ENCODE measurements at regions not wholly inside any gene's neighbourhood (a gene's known extent, or its start where the extent isn't known, plus 50 kb on each side); places are given as distances from the start of the nearest gene placed in this dataset.

DNA sequence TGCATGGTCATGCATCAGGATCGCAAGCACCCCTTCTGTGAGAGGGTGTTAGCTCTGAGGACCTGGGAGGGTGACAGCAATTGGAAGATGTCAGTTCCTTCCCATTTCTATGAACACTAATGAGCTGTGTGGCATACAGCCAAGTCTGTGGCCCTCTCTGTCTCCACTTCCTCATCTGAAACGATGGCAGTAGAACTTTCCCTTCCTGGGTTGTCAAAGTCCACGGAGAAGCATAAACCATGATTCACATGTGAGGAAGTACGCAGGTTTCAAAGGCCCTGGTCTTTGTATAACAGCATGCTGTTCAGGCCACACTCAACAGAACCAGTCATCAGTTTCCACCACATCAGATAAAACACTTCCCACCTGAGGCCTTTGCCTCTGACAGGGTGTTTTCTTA is 167.4 kb upstream of the RAB6C start:
- H3K4me3 ChIP-seq (ENCODE audit: low read depth, low read length) = no peak overlapping the region
- H3K4me1 ChIP-seq (ENCODE audit: control insufficient read depth, insufficient read depth, low read length, unreplicated experiment) = no peaks in the 10 kb centered on the region
- no peaks in the 10 kb centered on the region for H3K27me3 ChIP-seq (ENCODE audit: insufficient read depth, low read length)
- no peak overlapping the region for H2AFZ ChIP-seq (ENCODE audit: low read length, unreplicated experiment)
- H3K36me3 ChIP-seq (ENCODE audit: insufficient read depth, low read length) = no peaks in the 10 kb centered on the region
- no peaks in the 10 kb centered on the region for H3K79me2 ChIP-seq (ENCODE audit: control insufficient read depth, insufficient read depth, low read length, unreplicated experiment)
- H3K27ac ChIP-seq (ENCODE audit: low read depth, low read length) = no peak overlapping the region

DNA sequence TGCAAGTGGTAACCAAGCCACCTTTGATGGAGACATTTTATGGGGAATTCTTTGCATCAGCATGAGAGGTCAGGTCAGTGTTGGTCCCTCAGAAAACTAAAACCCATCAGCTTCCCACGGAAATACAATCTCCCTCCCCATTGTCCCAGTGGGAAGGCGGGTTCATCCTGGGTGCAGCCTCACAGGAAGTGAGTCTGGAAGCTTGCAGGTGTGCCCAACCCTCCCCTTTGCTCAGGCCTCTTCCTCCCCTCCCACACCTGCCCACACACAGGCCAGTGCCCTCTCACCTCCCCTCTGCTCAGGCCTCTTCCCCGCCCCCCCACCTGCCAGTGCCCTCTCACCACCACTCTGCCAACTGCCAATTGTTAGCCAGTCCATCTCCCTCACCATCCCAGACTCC is 166.8 kb upstream of the RAB6C start:
- Histone ChIP-seq H3K4me3 (ENCODE audit: low read depth, low read length) (no peak overlapping the region), H3K27me3 (ENCODE audit: insufficient read depth, low read length) (no peaks in the 10 kb centered on the region), H3K36me3 (ENCODE audit: insufficient read depth, low read length) (no peaks in the 10 kb centered on the region), H2AFZ (ENCODE audit: low read length, unreplicated experiment) (no peak overlapping the region), H3K79me2 (ENCODE audit: control insufficient read depth, insufficient read depth, low read length, unreplicated experiment) (no peaks in the 10 kb centered on the region), H3K4me1 (ENCODE audit: control insufficient read depth, insufficient read depth, low read length, unreplicated experiment) (no peaks in the 10 kb centered on the region), H3K27ac (ENCODE audit: low read depth, low read length) (no peak overlapping the region)

DNA sequence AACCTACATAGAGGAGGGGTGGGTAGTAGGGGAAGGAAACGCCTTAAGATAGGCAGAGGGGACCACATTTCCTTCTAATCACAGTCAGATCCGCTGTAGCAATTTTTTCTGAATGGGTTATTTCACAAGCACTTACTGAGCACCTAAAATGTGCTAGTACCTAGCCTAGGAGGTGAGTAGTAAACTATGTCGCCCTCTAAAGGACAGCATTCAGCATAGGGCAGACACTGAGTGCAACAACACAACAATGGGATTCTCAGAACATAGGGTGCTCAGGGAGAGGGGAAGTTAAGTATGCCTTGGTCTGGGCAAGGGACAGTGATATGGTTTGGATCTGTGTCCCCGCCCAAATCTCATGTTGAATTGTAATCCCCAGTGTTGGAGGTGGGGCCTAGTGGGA is 166.1 kb upstream of the RAB6C start:
- no peaks in the 10 kb centered on the region for H3K79me2 ChIP-seq (ENCODE audit: control insufficient read depth, insufficient read depth, low read length, unreplicated experiment)
- no peak overlapping the region for H3K4me3 ChIP-seq (ENCODE audit: low read depth, low read length)
- H3K27ac ChIP-seq (ENCODE audit: low read depth, low read length) = no peak overlapping the region
- no peak overlapping the region for H2AFZ ChIP-seq (ENCODE audit: low read length, unreplicated experiment)
- H3K36me3 ChIP-seq (ENCODE audit: insufficient read depth, low read length) = no peaks in the 10 kb centered on the region
- no peaks in the 10 kb centered on the region for H3K27me3 ChIP-seq (ENCODE audit: insufficient read depth, low read length)
- H3K4me1 ChIP-seq (ENCODE audit: control insufficient read depth, insufficient read depth, low read length, unreplicated experiment) = no peaks in the 10 kb centered on the region

DNA sequence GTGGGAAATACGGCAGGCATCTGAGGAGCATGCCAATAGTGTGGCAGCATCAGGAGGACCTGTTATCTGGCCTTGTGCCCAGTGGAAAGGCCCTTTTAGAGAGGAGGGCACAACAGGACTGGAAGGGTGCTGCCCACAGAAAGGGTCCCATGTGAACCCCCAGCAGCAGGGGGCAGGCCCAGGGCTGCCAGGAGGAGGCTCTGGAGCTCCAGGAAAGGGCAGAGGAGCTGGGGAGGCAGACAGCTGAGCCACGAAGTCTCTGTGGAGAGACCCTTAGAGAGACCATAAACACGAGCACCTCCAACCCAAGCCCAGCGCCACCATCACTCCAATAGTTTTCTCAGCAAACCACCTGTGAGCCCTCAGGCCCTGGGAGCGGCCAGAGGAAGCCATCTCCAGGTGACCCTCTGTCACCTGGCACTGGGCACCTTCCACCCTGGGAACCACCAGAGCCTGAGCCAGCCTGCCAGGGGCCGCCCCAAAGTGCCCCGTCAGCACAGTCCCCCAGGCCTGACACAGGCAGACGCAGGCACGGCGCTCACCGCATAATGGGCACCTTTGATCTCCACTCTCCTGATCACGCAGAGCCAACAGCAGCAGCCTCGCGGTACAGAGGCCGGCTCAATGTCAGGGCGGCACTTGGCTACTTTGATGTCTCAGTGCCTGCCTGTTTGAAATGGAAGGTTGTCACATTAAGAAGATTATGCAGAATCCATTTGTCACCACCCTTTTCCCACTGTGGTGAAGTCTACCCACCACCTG is 162.5 kb upstream of the RAB6C start:
- H2AFZ ChIP-seq (ENCODE audit: low read length, unreplicated experiment) = no peak overlapping the region
- no peaks in the 10 kb centered on the region for H3K27me3 ChIP-seq (ENCODE audit: insufficient read depth, low read length)
- no peak overlapping the region for H3K4me3 ChIP-seq (ENCODE audit: low read depth, low read length)
- H3K27ac ChIP-seq (ENCODE audit: low read depth, low read length) = no peak overlapping the region
- H3K36me3 ChIP-seq (ENCODE audit: insufficient read depth, low read length) = no peaks in the 10 kb centered on the region
- H3K4me1 ChIP-seq (ENCODE audit: control insufficient read depth, insufficient read depth, low read length, unreplicated experiment) = no peaks in the 10 kb centered on the region
- H3K79me2 ChIP-seq (ENCODE audit: control insufficient read depth, insufficient read depth, low read length, unreplicated experiment) = no peaks in the 10 kb centered on the region

DNA sequence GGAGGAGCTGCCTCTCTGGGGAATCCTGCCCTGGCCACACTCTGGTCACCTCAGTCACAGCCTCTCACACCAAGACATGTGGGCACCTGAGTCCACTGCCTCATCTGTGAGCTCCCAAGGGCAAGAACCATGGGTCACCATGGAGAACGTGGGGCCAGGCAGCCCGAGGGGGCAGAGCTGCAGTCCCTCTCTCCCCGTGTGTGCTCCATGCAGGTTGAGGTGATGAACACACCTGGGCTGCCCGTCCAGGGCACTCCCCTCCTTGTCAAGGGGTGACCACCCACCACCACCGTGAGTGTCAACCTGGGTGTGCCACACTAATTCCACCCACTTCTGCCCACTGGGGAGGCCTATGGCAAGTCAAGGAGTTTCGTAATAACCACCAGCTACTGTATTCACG is 159.6 kb upstream of the RAB6C start:
- Histone ChIP-seq H3K27ac (ENCODE audit: low read depth, low read length) (no peak overlapping the region), H3K4me3 (ENCODE audit: low read depth, low read length) (no peak overlapping the region), H2AFZ (ENCODE audit: low read length, unreplicated experiment) (no peak overlapping the region), H3K27me3 (ENCODE audit: insufficient read depth, low read length) (no peaks in the 10 kb centered on the region), H3K79me2 (ENCODE audit: control insufficient read depth, insufficient read depth, low read length, unreplicated experiment) (no peaks in the 10 kb centered on the region), H3K4me1 (ENCODE audit: control insufficient read depth, insufficient read depth, low read length, unreplicated experiment) (no peaks in the 10 kb centered on the region), H3K36me3 (ENCODE audit: insufficient read depth, low read length) (no peaks in the 10 kb centered on the region)

DNA sequence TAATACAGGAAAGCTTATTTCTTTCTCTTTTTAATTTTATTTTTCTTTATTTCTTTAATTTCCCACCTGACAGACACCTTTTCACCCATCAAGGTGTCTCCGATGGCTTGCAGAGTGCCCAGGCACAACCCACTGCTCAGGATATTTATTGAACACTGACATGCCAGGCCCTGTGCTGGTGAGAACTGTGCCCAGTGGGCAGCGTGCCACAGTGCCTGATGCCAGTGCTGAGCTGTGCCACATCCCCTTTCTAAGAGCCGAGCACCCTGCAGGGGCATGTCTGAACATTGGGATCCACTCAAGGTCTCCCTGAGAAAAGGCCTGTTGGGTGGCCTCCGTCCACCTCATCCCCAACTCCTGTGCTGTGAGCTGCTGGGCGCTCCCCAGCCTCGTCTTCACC is 158.6 kb upstream of the RAB6C start:
- no peaks in the 10 kb centered on the region for H3K4me1 ChIP-seq (ENCODE audit: control insufficient read depth, insufficient read depth, low read length, unreplicated experiment)
- no peak overlapping the region for H3K27ac ChIP-seq (ENCODE audit: low read depth, low read length)
- no peak overlapping the region for H2AFZ ChIP-seq (ENCODE audit: low read length, unreplicated experiment)
- no peaks in the 10 kb centered on the region for H3K36me3 ChIP-seq (ENCODE audit: insufficient read depth, low read length)
- no peak overlapping the region for H3K4me3 ChIP-seq (ENCODE audit: low read depth, low read length)
- H3K27me3 ChIP-seq (ENCODE audit: insufficient read depth, low read length) = no peaks in the 10 kb centered on the region
- H3K79me2 ChIP-seq (ENCODE audit: control insufficient read depth, insufficient read depth, low read length, unreplicated experiment) = no peaks in the 10 kb centered on the region

DNA sequence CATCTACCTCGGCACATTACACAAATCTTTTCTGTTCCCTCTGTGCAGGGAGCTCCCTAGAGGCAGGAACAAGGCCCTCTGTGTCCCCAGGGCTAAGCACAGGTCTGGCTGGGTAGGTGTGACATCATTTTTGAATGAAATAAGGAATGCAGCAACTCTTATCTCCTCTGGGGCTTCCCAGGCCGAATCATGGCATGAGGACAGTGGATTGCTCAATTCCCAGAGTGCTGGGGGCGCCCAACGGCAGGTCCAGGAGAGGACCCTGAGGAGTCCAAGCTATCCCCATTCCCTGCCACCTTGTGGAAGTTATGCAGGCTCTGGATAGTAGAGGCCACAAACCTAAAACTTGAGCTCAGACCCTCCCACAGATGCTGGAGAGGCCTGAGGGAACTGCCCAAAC is 158.0 kb upstream of the RAB6C start:
- H2AFZ ChIP-seq (ENCODE audit: low read length, unreplicated experiment) = no peak overlapping the region

DNA sequence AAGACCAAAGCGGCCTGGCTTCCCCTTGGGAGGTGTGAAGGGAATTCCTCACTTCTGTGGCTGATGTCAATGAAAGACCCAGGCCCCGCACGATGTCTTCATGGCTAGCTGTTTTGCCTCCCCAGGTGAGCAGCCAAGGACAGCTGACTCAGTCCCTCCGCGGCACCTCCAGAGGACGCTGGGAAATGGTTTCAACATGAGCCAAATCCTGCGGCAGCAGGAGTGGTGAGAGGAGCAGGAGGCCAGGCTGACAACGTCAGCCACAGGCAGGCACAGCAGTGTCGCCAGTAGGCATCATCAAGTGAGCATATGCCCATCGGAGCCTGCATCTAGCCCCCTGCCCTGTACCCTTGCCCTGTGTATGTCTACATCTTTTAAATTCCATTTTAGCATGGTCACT is 156.4 kb upstream of the RAB6C start:
- H3K4me1 ChIP-seq (ENCODE audit: control insufficient read depth, insufficient read depth, low read length, unreplicated experiment) = no peaks in the 10 kb centered on the region
- H3K27ac ChIP-seq (ENCODE audit: low read depth, low read length) = no peak overlapping the region
- H2AFZ ChIP-seq (ENCODE audit: low read length, unreplicated experiment) = no peak overlapping the region
- H3K79me2 ChIP-seq (ENCODE audit: control insufficient read depth, insufficient read depth, low read length, unreplicated experiment) = no peaks in the 10 kb centered on the region
- H3K36me3 ChIP-seq (ENCODE audit: insufficient read depth, low read length) = no peaks in the 10 kb centered on the region
- H3K4me3 ChIP-seq (ENCODE audit: low read depth, low read length) = no peak overlapping the region
- H3K27me3 ChIP-seq (ENCODE audit: insufficient read depth, low read length) = no peaks in the 10 kb centered on the region

More for the DNA sequence above, 158.0 kb upstream of the RAB6C start:
- Histone ChIP-seq H3K27me3 (ENCODE audit: insufficient read depth, low read length) (no peaks in the 10 kb centered on the region), H3K4me1 (ENCODE audit: control insufficient read depth, insufficient read depth, low read length, unreplicated experiment) (no peaks in the 10 kb centered on the region), H3K79me2 (ENCODE audit: control insufficient read depth, insufficient read depth, low read length, unreplicated experiment) (no peaks in the 10 kb centered on the region), H3K4me3 (ENCODE audit: low read depth, low read length) (no peak overlapping the region), H3K36me3 (ENCODE audit: insufficient read depth, low read length) (no peaks in the 10 kb centered on the region), H3K27ac (ENCODE audit: low read depth, low read length) (no peak overlapping the region)

DNA sequence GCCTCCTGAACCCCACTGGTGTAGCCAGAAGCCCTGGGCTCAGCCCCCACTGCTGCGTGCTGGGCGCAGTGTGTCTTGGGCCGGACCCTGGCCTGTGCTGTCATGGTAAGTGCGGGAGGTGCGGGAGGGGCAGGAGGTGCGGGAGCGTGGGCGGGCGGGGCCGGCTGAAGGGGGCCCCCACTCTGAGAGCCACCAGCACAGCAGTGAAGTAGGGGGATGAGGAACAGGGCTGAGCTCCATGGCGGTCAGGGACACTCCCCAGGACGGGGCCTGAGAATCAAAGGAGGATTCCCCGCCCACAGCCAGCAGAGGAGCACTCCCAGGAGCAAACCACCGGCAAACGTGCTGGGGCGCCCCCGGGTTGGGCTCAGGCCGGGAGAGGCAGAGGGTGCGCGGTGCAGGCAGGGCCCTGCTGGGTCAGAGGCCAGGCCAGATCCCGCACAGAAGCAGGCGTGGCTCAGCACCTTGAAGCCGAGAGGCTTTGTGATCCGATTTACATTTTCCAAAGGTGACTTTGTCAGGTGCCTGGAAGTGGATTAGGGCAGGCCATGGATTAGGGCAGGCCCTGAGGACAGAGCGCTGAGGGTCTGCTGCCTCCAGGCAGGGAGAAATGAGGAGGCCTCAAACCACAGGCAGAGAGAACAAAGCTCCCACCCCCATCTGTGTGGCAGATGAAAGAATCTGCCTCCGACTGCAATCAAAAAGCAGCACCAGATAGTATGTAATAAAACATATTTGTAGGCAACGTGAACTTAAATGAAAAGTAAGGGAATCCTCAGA is 152.0 kb upstream of the RAB6C start:
- Histone ChIP-seq H3K4me3 (ENCODE audit: low read depth, low read length) (no peak overlapping the region), H3K27me3 (ENCODE audit: insufficient read depth, low read length) (no peaks in the 10 kb centered on the region), H3K4me1 (ENCODE audit: control insufficient read depth, insufficient read depth, low read length, unreplicated experiment) (no peaks in the 10 kb centered on the region), H3K27ac (ENCODE audit: low read depth, low read length) (no peak overlapping the region), H3K36me3 (ENCODE audit: insufficient read depth, low read length) (no peaks in the 10 kb centered on the region), H2AFZ (ENCODE audit: low read length, unreplicated experiment) (no peak overlapping the region), H3K79me2 (ENCODE audit: control insufficient read depth, insufficient read depth, low read length, unreplicated experiment) (no peaks in the 10 kb centered on the region)

DNA sequence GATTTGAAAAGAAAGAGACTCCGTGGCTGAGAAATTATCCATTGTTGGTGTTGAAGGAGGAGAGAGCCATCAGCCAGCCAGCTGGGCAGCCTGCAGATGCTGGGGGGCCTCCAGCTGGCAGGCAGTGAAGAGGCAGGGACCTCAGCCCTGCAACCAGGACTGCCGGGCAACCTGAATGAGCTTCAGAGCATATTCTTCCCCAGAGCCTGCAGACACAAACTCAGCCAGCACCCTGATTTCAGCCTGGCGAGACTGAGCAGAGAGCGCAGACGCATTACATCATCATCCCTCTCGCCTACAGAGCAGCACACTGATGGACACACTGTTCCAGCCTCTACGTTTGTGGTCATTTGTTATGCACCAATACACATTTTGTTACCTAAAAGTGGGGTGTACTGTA is 150.7 kb upstream of the RAB6C start:
- H3K4me1 ChIP-seq (ENCODE audit: control insufficient read depth, insufficient read depth, low read length, unreplicated experiment) = no peaks in the 10 kb centered on the region
- H3K27me3 ChIP-seq (ENCODE audit: insufficient read depth, low read length) = no peaks in the 10 kb centered on the region
- no peak overlapping the region for H3K27ac ChIP-seq (ENCODE audit: low read depth, low read length)
- H2AFZ ChIP-seq (ENCODE audit: low read length, unreplicated experiment) = no peak overlapping the region
- no peak overlapping the region for H3K4me3 ChIP-seq (ENCODE audit: low read depth, low read length)
- H3K36me3 ChIP-seq (ENCODE audit: insufficient read depth, low read length) = no peaks in the 10 kb centered on the region
- H3K79me2 ChIP-seq (ENCODE audit: control insufficient read depth, insufficient read depth, low read length, unreplicated experiment) = no peaks in the 10 kb centered on the region

DNA sequence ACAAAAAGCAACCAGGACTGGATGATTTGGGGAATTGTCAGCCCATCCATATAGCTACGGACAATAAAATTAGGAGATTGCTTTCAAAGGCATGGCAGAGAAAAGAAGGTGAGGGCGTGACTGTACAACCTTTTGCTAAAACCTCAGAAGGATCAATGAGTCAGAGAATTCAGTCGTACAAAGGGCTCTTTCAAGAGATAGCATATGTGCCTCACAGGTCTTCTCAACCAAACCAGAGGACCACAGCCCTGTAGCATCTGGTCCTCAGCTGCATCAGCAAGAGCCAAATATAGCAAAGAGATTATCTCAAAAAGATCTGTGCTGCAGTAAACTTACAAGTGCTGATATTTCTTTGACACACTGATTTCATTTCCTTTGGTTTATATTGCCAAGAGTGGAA is 149.9 kb upstream of the RAB6C start:
- Histone ChIP-seq H3K4me3 (ENCODE audit: low read depth, low read length) (no peak overlapping the region), H3K4me1 (ENCODE audit: control insufficient read depth, insufficient read depth, low read length, unreplicated experiment) (no peaks in the 10 kb centered on the region), H3K27ac (ENCODE audit: low read depth, low read length) (no peak overlapping the region), H3K79me2 (ENCODE audit: control insufficient read depth, insufficient read depth, low read length, unreplicated experiment) (no peaks in the 10 kb centered on the region), H2AFZ (ENCODE audit: low read length, unreplicated experiment) (no peak overlapping the region), H3K27me3 (ENCODE audit: insufficient read depth, low read length) (no peaks in the 10 kb centered on the region), H3K36me3 (ENCODE audit: insufficient read depth, low read length) (no peaks in the 10 kb centered on the region)
